ENCODE measurements at regions not wholly inside any gene's neighbourhood (a gene's known extent, or its start where the extent isn't known, plus 50 kb on each side); places are given as distances from the start of the nearest gene placed in this dataset.

DNA sequence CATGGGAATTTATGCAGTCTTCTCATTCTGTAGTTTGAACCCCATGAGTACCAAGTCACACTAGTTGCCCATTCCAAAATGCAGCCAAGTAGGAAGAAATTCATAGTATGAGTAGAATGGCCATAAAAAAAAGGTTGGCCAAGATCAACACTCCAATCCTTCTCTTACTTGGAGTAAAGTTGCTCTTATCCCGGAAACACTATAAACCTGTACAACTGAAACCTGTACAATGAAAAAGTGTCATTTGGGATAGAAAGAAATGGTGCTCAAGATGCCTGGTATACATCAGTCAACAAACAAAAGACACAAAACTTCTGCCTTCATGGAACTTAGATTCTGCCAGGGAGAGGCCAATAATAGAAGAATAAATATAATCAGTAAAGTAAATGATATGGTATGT is 325.0 kb downstream of the NFIB start:
- H3K9me3 ChIP-seq (ENCODE audit: control insufficient read depth in 1 of 2, low read length in 2 of 2), result no peaks in the 10 kb centered on the region
- no peaks in the 10 kb centered on the region for H3K4me1 ChIP-seq (ENCODE audit: control insufficient read depth in 1 of 2, insufficient read depth in 2 of 2, low read length in 2 of 2)
- no peak overlapping the region for H3K27ac ChIP-seq (ENCODE audit: low read length)
- no peaks in the 10 kb centered on the region for H3K27me3 ChIP-seq (ENCODE audit: low read depth, low read length)
- H3K4me3 ChIP-seq (ENCODE audit: low read depth in 1 of 2, low read length in 2 of 2), result no peak overlapping the region
- H3K36me3 ChIP-seq (ENCODE audit: control insufficient read depth in 1 of 2, insufficient read depth in 2 of 2, low read length in 2 of 2), result no peaks in the 10 kb centered on the region

DNA sequence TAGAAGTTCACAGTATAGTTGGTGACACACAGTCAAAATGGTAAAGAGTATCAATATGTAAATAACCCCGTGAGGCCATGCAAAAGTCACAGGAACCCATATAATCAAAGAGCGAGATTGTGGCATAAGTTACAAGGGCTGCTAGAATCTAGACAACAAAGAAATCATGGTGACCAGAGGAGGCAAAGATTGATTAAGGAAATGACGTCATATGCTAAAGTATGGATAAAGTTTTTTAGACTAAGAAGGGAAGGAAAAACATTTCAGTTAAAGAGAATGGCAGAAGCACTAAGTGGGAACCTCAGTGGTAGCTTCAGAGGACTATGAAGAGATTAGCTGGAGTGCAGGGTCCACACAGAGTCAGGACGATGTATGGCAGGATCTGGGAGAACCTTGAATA is 330.3 kb downstream of the NFIB start:
- Histone ChIP-seq H3K4me1 (ENCODE audit: control insufficient read depth in 1 of 2, insufficient read depth in 2 of 2, low read length in 2 of 2) (no peaks in the 10 kb centered on the region), H3K27ac (ENCODE audit: low read length) (no peak overlapping the region), H3K27me3 (ENCODE audit: low read depth, low read length) (no peaks in the 10 kb centered on the region), H3K9me3 (ENCODE audit: control insufficient read depth in 1 of 2, low read length in 2 of 2) (no peaks in the 10 kb centered on the region), H3K4me3 (ENCODE audit: low read depth in 1 of 2, low read length in 2 of 2) (no peak overlapping the region), H3K36me3 (ENCODE audit: control insufficient read depth in 1 of 2, insufficient read depth in 2 of 2, low read length in 2 of 2) (no peaks in the 10 kb centered on the region)

DNA sequence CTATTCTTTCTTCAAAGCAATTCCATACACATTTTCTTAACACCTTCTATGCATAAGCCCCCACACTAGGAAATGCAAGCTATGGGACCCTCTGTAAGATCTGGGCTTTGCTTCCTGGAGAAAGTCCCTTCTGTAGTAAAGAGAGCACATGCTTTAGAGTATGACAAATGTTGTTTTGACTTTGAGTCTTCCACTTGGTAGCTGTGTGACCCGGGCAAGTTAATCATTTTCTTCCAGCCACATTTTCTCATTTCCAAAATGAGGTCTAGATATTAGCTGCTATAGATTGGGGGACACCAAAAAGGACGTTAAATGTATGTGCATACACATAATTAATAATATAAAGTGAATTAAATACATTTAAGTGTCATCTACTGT is 334.0 kb downstream of the NFIB start:
- H3K4me1 ChIP-seq (ENCODE audit: control insufficient read depth in 1 of 2, insufficient read depth in 2 of 2, low read length in 2 of 2), result no peaks in the 10 kb centered on the region
- no peak overlapping the region for H3K27ac ChIP-seq (ENCODE audit: low read length)
- no peaks in the 10 kb centered on the region for H3K9me3 ChIP-seq (ENCODE audit: control insufficient read depth in 1 of 2, low read length in 2 of 2)
- H3K36me3 ChIP-seq (ENCODE audit: control insufficient read depth in 1 of 2, insufficient read depth in 2 of 2, low read length in 2 of 2), result no peaks in the 10 kb centered on the region
- H3K4me3 ChIP-seq (ENCODE audit: low read depth in 1 of 2, low read length in 2 of 2), result no peak overlapping the region
- H3K27me3 ChIP-seq (ENCODE audit: low read depth, low read length), result no peaks in the 10 kb centered on the region

DNA sequence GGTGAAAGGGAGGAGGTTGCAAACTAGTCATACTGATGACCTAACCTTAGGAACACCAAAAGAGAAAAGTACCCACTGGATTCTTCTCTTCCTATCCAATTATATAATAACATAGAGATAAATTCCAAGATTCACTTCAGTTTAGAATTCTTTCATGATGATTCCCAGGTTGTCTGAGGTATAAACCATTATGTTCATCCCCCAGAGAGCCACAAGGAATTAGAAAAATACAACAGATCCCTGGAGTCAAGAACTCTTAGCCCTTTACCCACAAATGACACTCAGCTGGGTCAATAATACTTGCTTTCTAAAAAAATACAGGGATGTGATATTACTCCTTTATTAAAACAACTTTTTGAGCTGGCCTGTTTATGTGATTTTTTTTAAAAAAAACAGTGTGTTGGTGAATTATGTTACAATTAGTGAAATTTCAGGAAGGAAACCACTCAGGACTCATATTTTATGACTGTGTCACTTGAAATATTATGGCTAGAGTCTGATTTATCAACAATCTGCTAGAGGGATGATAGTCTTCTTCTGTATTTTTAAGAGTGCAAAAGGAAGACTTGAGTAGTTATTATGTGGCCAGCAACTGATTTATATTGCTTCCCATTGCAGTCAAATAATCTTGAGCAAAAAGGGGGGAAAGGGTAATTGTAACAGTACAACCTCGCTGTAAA is 338.2 kb downstream of the NFIB start:
- H3K4me3 ChIP-seq (ENCODE audit: low read depth in 1 of 2, low read length in 2 of 2), result no peak overlapping the region
- no peaks in the 10 kb centered on the region for H3K27me3 ChIP-seq (ENCODE audit: low read depth, low read length)
- no peak overlapping the region for H3K27ac ChIP-seq (ENCODE audit: low read length)

DNA sequence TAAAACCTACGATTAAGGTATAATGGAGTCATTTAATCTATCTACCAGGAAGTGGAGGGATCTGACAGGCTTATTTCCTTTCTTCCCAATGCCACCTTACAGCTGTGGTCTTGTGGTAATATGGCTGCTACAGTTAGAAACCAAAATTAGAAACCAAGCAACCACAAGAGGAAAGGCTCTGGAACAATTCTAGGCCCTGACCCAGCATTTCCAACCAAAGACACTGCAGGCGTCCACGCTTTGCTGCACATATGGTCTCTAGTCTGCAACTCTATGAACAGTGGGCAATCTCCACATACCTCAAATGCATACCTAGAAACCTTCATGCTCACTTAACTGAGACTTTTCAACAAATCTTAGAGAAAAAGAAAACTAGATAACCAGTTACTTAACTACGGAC is 339.1 kb downstream of the NFIB start:
- Histone ChIP-seq H3K27ac (ENCODE audit: low read length) (no peak overlapping the region), H3K4me3 (ENCODE audit: low read depth in 1 of 2, low read length in 2 of 2) (no peak overlapping the region), H3K36me3 (ENCODE audit: control insufficient read depth in 1 of 2, insufficient read depth in 2 of 2, low read length in 2 of 2) (no peaks in the 10 kb centered on the region)

More for the DNA sequence above, 338.2 kb downstream of the NFIB start:
- H3K9me3 ChIP-seq (ENCODE audit: control insufficient read depth in 1 of 2, low read length in 2 of 2), result no peaks in the 10 kb centered on the region
- H3K4me1 ChIP-seq (ENCODE audit: control insufficient read depth in 1 of 2, insufficient read depth in 2 of 2, low read length in 2 of 2), result no peaks in the 10 kb centered on the region
- H3K36me3 ChIP-seq (ENCODE audit: control insufficient read depth in 1 of 2, insufficient read depth in 2 of 2, low read length in 2 of 2), result no peaks in the 10 kb centered on the region

GRCh38 chr9:13971966-13972655 is 341.8 kb downstream of the NFIB start:
- Histone ChIP-seq H3K27me3 (ENCODE audit: low read depth, low read length) (no peaks in the 10 kb centered on the region), H3K4me3 (ENCODE audit: low read depth in 1 of 2, low read length in 2 of 2) (no peak overlapping the region), H3K4me1 (ENCODE audit: control insufficient read depth in 1 of 2, insufficient read depth in 2 of 2, low read length in 2 of 2) (no peaks in the 10 kb centered on the region), H3K36me3 (ENCODE audit: control insufficient read depth in 1 of 2, insufficient read depth in 2 of 2, low read length in 2 of 2) (no peaks in the 10 kb centered on the region), H3K27ac (ENCODE audit: low read length) (no peak overlapping the region), H3K9me3 (ENCODE audit: control insufficient read depth in 1 of 2, low read length in 2 of 2) (no peaks in the 10 kb centered on the region)

More for the DNA sequence above, 339.1 kb downstream of the NFIB start:
- H3K4me1 ChIP-seq (ENCODE audit: control insufficient read depth in 1 of 2, insufficient read depth in 2 of 2, low read length in 2 of 2), result no peaks in the 10 kb centered on the region
- no peaks in the 10 kb centered on the region for H3K9me3 ChIP-seq (ENCODE audit: control insufficient read depth in 1 of 2, low read length in 2 of 2)
- H3K27me3 ChIP-seq (ENCODE audit: low read depth, low read length), result no peaks in the 10 kb centered on the region

GRCh38 chr9:13971415-13971814 is 342.5 kb downstream of the NFIB start:
- Histone ChIP-seq H3K4me1 (ENCODE audit: control insufficient read depth in 1 of 2, insufficient read depth in 2 of 2, low read length in 2 of 2) (no peaks in the 10 kb centered on the region), H3K36me3 (ENCODE audit: control insufficient read depth in 1 of 2, insufficient read depth in 2 of 2, low read length in 2 of 2) (no peaks in the 10 kb centered on the region), H3K9me3 (ENCODE audit: control insufficient read depth in 1 of 2, low read length in 2 of 2) (no peaks in the 10 kb centered on the region), H3K27ac (ENCODE audit: low read length) (no peak overlapping the region), H3K27me3 (ENCODE audit: low read depth, low read length) (no peaks in the 10 kb centered on the region), H3K4me3 (ENCODE audit: low read depth in 1 of 2, low read length in 2 of 2) (no peak overlapping the region)

GRCh38 chr9:13970426-13970825 is 343.5 kb downstream of the NFIB start:
- Histone ChIP-seq H3K4me1 (ENCODE audit: control insufficient read depth in 1 of 2, insufficient read depth in 2 of 2, low read length in 2 of 2) (no peaks in the 10 kb centered on the region), H3K9me3 (ENCODE audit: control insufficient read depth in 1 of 2, low read length in 2 of 2) (no peaks in the 10 kb centered on the region), H3K27ac (ENCODE audit: low read length) (no peak overlapping the region), H3K27me3 (ENCODE audit: low read depth, low read length) (no peaks in the 10 kb centered on the region), H3K4me3 (ENCODE audit: low read depth in 1 of 2, low read length in 2 of 2) (no peak overlapping the region), H3K36me3 (ENCODE audit: control insufficient read depth in 1 of 2, insufficient read depth in 2 of 2, low read length in 2 of 2) (no peaks in the 10 kb centered on the region)

GRCh38 chr9:13970018-13970417 is 343.9 kb downstream of the NFIB start:
- Histone ChIP-seq H3K27me3 (ENCODE audit: low read depth, low read length) (no peaks in the 10 kb centered on the region), H3K9me3 (ENCODE audit: control insufficient read depth in 1 of 2, low read length in 2 of 2) (no peaks in the 10 kb centered on the region), H3K4me3 (ENCODE audit: low read depth in 1 of 2, low read length in 2 of 2) (no peak overlapping the region), H3K4me1 (ENCODE audit: control insufficient read depth in 1 of 2, insufficient read depth in 2 of 2, low read length in 2 of 2) (no peaks in the 10 kb centered on the region), H3K36me3 (ENCODE audit: control insufficient read depth in 1 of 2, insufficient read depth in 2 of 2, low read length in 2 of 2) (no peaks in the 10 kb centered on the region), H3K27ac (ENCODE audit: low read length) (no peak overlapping the region)

DNA sequence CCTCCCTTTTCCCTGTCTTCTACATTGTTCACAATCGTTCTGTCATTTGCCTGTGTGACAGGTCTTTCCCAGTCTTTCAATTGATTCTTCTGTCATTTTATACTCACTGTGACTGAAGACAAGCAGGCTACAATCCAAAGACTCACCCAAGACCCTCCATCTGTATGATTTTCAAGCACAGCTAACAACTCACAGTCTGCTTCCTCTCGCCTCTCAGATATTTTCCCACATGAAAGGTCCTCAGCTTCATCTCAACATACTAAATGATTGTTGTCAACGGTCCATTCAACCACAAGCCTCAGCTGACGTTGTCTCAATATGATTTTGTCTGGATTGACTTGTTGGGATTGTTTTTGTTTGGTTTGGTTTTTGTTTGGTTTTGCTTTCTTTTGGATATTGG is 346.5 kb downstream of the NFIB start:
- Histone ChIP-seq H3K4me3 (ENCODE audit: low read depth in 1 of 2, low read length in 2 of 2) (no peak overlapping the region), H3K36me3 (ENCODE audit: control insufficient read depth in 1 of 2, insufficient read depth in 2 of 2, low read length in 2 of 2) (no peaks in the 10 kb centered on the region), H3K27ac (ENCODE audit: low read length) (no peak overlapping the region), H3K27me3 (ENCODE audit: low read depth, low read length) (no peaks in the 10 kb centered on the region), H3K9me3 (ENCODE audit: control insufficient read depth in 1 of 2, low read length in 2 of 2) (no peaks in the 10 kb centered on the region), H3K4me1 (ENCODE audit: control insufficient read depth in 1 of 2, insufficient read depth in 2 of 2, low read length in 2 of 2) (no peaks in the 10 kb centered on the region)

- no peak overlapping the region for H3K27ac ChIP-seq (ENCODE audit: low read length)
- no peaks in the 10 kb centered on the region for H3K4me1 ChIP-seq (ENCODE audit: control insufficient read depth in 1 of 2, insufficient read depth in 2 of 2, low read length in 2 of 2)
- no peaks in the 10 kb centered on the region for H3K9me3 ChIP-seq (ENCODE audit: control insufficient read depth in 1 of 2, low read length in 2 of 2)
These were observed 346.9 kb downstream of the NFIB start for GRCh38 chr9:13967011-13967410.

More at GRCh38 chr9:13967011-13967410, 346.9 kb downstream of the NFIB start:
- H3K36me3 ChIP-seq (ENCODE audit: control insufficient read depth in 1 of 2, insufficient read depth in 2 of 2, low read length in 2 of 2), result no peaks in the 10 kb centered on the region
- H3K27me3 ChIP-seq (ENCODE audit: low read depth, low read length), result no peaks in the 10 kb centered on the region
- no peak overlapping the region for H3K4me3 ChIP-seq (ENCODE audit: low read depth in 1 of 2, low read length in 2 of 2)

All from muscle layer of duodenum (tissue), 2 donors.